Astrocyte of the cerebellum (primary cell): ENCODE measurements at regions not wholly inside any gene's neighbourhood (a gene's known extent, or its start where the extent isn't known, plus 50 kb on each side); places are given as distances from the start of the nearest gene placed in this dataset.
"Not testable (repeated sequence)": the region's sequence is repeated elsewhere in the genome, so short reads cannot be mapped to it uniquely, and the experiment has no call there.

Source experiments
- DNase-seq: peaks from one replicate; pipeline ENCODE4 v3.0.0-alpha.2; 2011; ENCODE audit warnings: low read depth
- H3K4me3 ChIP-seq: 2 replicates; pipeline ENCODE4 v1.5.1; 2011; ENCODE audit warnings: mild to moderate bottlenecking, low read depth, low read length, moderate library complexity
- in situ Hi-C: cut with HindIII; loops from 2 replicates; pipeline ENCODE4 v1.10.0; 2017; ENCODE audit warnings: low sequenced_read_pairs
- TF ChIP-seq, protein P1 (sequence below): IDR thresholded peaks from 2 replicates; pipeline ENCODE4 v1.5.1; 2012; ENCODE audit warnings: low read length, low read depth, moderate library complexity, mild to moderate bottlenecking; ENCODE audit errors: missing control alignments

- in situ Hi-C loops = no loop called here
- no peak overlapping the region for H3K4me3 ChIP-seq
- DNase-seq = no peak
- TF ChIP-seq, protein P1, sequence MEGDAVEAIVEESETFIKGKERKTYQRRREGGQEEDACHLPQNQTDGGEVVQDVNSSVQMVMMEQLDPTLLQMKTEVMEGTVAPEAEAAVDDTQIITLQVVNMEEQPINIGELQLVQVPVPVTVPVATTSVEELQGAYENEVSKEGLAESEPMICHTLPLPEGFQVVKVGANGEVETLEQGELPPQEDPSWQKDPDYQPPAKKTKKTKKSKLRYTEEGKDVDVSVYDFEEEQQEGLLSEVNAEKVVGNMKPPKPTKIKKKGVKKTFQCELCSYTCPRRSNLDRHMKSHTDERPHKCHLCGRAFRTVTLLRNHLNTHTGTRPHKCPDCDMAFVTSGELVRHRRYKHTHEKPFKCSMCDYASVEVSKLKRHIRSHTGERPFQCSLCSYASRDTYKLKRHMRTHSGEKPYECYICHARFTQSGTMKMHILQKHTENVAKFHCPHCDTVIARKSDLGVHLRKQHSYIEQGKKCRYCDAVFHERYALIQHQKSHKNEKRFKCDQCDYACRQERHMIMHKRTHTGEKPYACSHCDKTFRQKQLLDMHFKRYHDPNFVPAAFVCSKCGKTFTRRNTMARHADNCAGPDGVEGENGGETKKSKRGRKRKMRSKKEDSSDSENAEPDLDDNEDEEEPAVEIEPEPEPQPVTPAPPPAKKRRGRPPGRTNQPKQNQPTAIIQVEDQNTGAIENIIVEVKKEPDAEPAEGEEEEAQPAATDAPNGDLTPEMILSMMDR = no peak
Measured at GRCh38 chr3:164326714-164327113, 751.6 kb downstream of the SI start.

- in situ Hi-C loops = no loop called here
- no peak for DNase-seq
- H3K4me3 ChIP-seq = no peak overlapping the region
- TF ChIP-seq, protein P1 = no peak
Measured at GRCh38 chr3:164320962-164321361, 757.3 kb downstream of the SI start.

DNA sequence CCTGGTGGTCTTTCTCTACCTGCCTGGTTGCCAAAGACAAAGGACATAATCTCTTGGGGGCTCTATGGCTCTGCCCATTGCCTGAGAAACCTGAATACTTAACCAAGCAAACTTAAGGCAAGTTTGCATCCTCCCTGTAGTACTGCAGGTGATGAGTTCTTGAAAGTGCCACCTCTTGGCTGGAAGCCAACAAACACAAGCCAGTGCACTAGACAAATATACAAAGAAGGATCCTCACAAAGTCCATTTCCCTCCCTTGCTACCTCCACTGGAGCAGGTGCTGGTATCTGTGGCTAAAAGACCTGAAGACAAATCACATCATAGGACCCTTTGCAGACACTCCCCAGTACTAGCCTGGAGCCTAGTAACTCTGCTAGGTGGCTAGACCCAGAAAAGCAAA is 772.3 kb downstream of the SI start:
- in situ Hi-C loops = no loop called here
- TF ChIP-seq, protein P1 = no peak
- no peak for DNase-seq
- no peak overlapping the region for H3K4me3 ChIP-seq

DNA sequence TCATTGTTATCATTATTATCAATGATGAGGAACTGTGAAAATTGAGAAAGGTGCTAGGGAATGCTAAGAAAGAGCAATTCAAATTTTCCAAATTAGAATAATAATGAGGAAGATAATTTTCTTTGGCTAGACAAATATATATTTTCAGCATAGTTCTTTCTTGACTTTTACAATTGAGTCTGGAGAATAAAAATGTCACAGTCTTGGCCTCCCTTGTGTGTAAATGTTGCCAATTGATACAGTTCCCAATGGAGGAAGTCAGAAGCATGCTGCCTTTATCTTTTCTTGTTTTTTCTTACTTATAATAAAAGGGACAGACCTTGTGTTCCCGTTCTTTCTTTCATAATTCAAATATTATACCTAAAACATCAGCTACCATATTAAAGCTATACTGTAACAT is 774.4 kb downstream of the SI start:
- TF ChIP-seq, protein P1 = no peak
- no peak for DNase-seq
- no peak overlapping the region for H3K4me3 ChIP-seq
- in situ Hi-C loops = no loop called here

DNA sequence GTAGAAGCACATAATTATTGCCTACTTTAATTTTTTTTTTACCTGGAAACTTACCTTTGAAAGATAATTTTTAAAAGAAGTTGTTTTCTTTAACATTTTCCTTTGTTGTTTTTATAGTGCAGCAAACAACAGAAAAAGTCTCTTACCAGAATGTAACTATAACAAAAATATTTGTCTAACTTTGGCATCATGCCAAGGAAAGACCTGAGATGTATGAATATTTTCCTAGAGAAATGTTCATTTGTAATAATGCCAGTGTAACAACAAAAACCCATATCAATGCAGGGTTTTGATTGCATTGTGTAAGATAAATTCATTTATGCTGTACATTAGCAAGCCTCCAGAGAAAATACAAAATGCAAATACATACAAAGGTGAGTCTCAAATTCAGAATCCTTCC is 775.7 kb downstream of the SI start:
- no peak overlapping the region for H3K4me3 ChIP-seq
- TF ChIP-seq, protein P1 = no peak
- in situ Hi-C loops = no loop called here
- DNase-seq = no peak

GRCh38 chr3:164291486-164291885 is 786.8 kb downstream of the SI start:
- in situ Hi-C loops, DNase-seq, H3K4me3 ChIP-seq: not testable (repeated sequence)

DNA sequence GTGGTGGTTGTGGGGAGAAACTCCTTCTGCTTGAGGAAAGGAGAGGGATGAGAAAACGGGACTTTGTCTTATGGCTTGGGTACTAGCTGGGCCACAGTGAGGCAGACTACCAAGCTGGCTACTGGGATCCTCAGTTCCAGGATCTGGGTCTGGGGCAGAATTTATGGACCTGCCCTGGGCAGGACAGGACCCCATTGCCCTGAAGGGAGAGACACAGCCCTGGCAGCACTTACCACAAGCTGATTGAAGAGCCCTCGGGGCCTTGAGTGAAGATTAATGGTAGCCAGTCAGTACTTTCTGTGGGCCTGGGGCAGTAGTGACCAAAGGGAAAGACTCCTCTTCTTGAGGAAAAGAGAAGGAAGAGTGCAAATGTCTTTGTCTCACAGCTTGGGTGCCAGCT is 799.7 kb downstream of the SI start:
- no peak overlapping the region for H3K4me3 ChIP-seq
- in situ Hi-C loops = no loop called here
- TF ChIP-seq, protein P1 = no peak
- no peak for DNase-seq
